ENCODE measurements at regions not wholly inside any gene's neighbourhood (a gene's known extent, or its start where the extent isn't known, plus 50 kb on each side); places are given as distances from the start of the nearest gene placed in this dataset.

GRCh38 chr4:62627141-62627540 lies 1427.0 kb downstream of the ADGRL3 start:
- intact Hi-C loops (cut with micrococcal nuclease; ENCODE audit: unreplicated experiment): no loop called here
- TF ChIP-seq SMAD1 (CRISPR knock-in tag; IDR thresholded peaks at IDR 0.05; ENCODE audit: borderline replicate concordance, low read depth) (no peak), KAT8 (CRISPR knock-in tag; IDR thresholded peaks at IDR 0.05) (no peak), HDAC1 (CRISPR knock-in tag; IDR thresholded peaks at IDR 0.05) (no peak), NR1H2 (CRISPR knock-in tag; IDR thresholded peaks at IDR 0.05; ENCODE audit: borderline replicate concordance, low read depth) (no peak), PRMT3 (CRISPR knock-in tag; IDR thresholded peaks at IDR 0.05; ENCODE audit: borderline replicate concordance, low read depth) (no peak), ZNF101 (CRISPR knock-in tag; IDR thresholded peaks at IDR 0.05; ENCODE audit: borderline replicate concordance, low read depth) (no peak), POGK (CRISPR knock-in tag; conservative IDR thresholded peaks at IDR 0.05) (no peak), HOXA5 (CRISPR knock-in tag; IDR thresholded peaks at IDR 0.05) (no peak), BRD4 (CRISPR knock-in tag; IDR thresholded peaks at IDR 0.05) (no peak), ZNF83 (CRISPR knock-in tag; IDR thresholded peaks at IDR 0.05; ENCODE audit: borderline replicate concordance) (no peak), NCOR1 (IDR thresholded peaks at IDR 0.05; ENCODE audit: borderline replicate concordance, low read length) (no peak), FOXC1 (CRISPR knock-in tag; IDR thresholded peaks at IDR 0.05; ENCODE audit: borderline replicate concordance) (no peak)
- TF ChIP-seq, protein P1, sequence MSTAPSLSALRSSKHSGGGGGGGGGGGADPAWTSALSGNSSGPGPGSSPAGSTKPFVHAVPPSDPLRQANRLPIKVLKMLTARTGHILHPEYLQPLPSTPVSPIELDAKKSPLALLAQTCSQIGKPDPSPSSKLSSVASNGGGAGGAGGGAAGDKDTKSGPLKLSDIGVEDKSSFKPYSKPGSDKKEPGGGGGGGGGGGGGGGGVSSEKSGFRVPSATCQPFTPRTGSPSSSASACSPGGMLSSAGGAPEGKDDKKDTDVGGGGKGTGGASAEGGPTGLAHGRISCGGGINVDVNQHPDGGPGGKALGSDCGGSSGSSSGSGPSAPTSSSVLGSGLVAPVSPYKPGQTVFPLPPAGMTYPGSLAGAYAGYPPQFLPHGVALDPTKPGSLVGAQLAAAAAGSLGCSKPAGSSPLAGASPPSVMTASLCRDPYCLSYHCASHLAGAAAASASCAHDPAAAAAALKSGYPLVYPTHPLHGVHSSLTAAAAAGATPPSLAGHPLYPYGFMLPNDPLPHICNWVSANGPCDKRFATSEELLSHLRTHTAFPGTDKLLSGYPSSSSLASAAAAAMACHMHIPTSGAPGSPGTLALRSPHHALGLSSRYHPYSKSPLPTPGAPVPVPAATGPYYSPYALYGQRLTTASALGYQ (CRISPR knock-in tag; IDR thresholded peaks at IDR 0.05): no peak
- TF ChIP-seq, protein P2, sequence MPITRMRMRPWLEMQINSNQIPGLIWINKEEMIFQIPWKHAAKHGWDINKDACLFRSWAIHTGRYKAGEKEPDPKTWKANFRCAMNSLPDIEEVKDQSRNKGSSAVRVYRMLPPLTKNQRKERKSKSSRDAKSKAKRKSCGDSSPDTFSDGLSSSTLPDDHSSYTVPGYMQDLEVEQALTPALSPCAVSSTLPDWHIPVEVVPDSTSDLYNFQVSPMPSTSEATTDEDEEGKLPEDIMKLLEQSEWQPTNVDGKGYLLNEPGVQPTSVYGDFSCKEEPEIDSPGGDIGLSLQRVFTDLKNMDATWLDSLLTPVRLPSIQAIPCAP (CRISPR knock-in tag; IDR thresholded peaks at IDR 0.05; ENCODE audit: low read depth): no peak
- in situ Hi-C loops (cut with HindIII; ENCODE audit: extremely low pct_ligation_motif_present, low pct_unique_long_range_greater_than_20kb): no loop called here

More at GRCh38 chr4:62627141-62627540, 1427.0 kb downstream of the ADGRL3 start:
- no peaks in the 10 kb centered on the region for H4K20me1 ChIP-seq (ENCODE audit: insufficient read depth, low read length)
- CTCF ChIA-PET (ENCODE audit: low intra/inter-chr PET ratio, low total read pairs): no interaction called here
- H3K36me3 ChIP-seq (replicated peaks in 1 of 2; ENCODE audit: control insufficient read depth in 1 of 2, insufficient read depth in 2 of 2, low read length in 2 of 2): no peaks in the 10 kb centered on the region
- WGBS (ENCODE audit: low lambda C conversion rate): 1% methylated on average over 3 of the region's 3 CpGs
- no peak overlapping the region for H3K27ac ChIP-seq (ENCODE audit: extremely low read length, insufficient read depth, low read length)
- ATAC-seq (no peak), FAIRE-seq (no peak), DNase-seq (ENCODE audit: low spot score) (no peak)
- no peaks in the 10 kb centered on the region; the same call in 1 of the 2 replicates for H3K9me3 ChIP-seq (ENCODE audit: low read length)
- no peak overlapping the region for H3K4me2 ChIP-seq (ENCODE audit: low read depth, low read length)
- H3K9ac ChIP-seq (ENCODE audit: insufficient read depth, low read depth, low read length): no peak overlapping the region
- H3K4me3 ChIP-seq (replicated peaks in 1 of 3; ENCODE audit: insufficient read depth in 1 of 3, low read depth in 2 of 3, low read length in 3 of 3): no peak overlapping the region
- no TSS peak for BruUV-seq (replicated peaks)
- H3K79me2 ChIP-seq (ENCODE audit: insufficient read depth, low read length): no peaks in the 10 kb centered on the region
- POLR2A ChIA-PET: no interaction called here
- no peaks in the 10 kb centered on the region for H3K4me1 ChIP-seq (ENCODE audit: insufficient read depth, low read length)
- no peaks in the 10 kb centered on the region for H3K27me3 ChIP-seq (ENCODE audit: control insufficient read depth in 1 of 2, insufficient read depth in 2 of 2, low read length in 2 of 2)
- H2AFZ ChIP-seq (ENCODE audit: low read length): no peak overlapping the region

All from HepG2 (cell line).